ENCODE measurements at regions not wholly inside any gene's neighbourhood (a gene's known extent, or its start where the extent isn't known, plus 50 kb on each side); places are given as distances from the start of the nearest gene placed in this dataset.
"Not testable (repeated sequence)": the region's sequence is repeated elsewhere in the genome, so short reads cannot be mapped to it uniquely, and the experiment has no call there.

GRCh38 chr9:100811643-100812042, 216.9 kb upstream of the PLPPR1 start:
- no peak for DNase-seq (ENCODE audit: low read depth in 3 of 3)

- no peak for DNase-seq (ENCODE audit: low read depth in 3 of 3)
Observed at GRCh38 chr9:100813871-100814270, 214.7 kb upstream of the PLPPR1 start.

- DNase-seq (ENCODE audit: low read depth in 3 of 3): no peak
Observed at GRCh38 chr9:100819980-100820379, 208.5 kb upstream of the PLPPR1 start.

- not testable (repeated sequence) for DNase-seq (ENCODE audit: low read depth in 3 of 3)
Observed at GRCh38 chr9:100833035-100833434, 195.5 kb upstream of the PLPPR1 start.

- no peak for DNase-seq (ENCODE audit: low read depth in 3 of 3)
Observed at GRCh38 chr9:100838857-100839256, 189.7 kb upstream of the PLPPR1 start.

- DNase-seq (ENCODE audit: low read depth in 3 of 3): no peak
Observed at GRCh38 chr9:100848726-100849125, 179.8 kb upstream of the PLPPR1 start.

GRCh38 chr9:100852088-100852487, 176.4 kb upstream of the PLPPR1 start:
- no peak for DNase-seq (ENCODE audit: low read depth in 3 of 3)

- DNase-seq (ENCODE audit: low read depth in 3 of 3): no peak
Observed at GRCh38 chr9:100856238-100856637, 172.3 kb upstream of the PLPPR1 start.

- no peak for DNase-seq (ENCODE audit: low read depth in 3 of 3)
Observed at GRCh38 chr9:100865111-100865510, 163.4 kb upstream of the PLPPR1 start.

- no peak for DNase-seq (ENCODE audit: low read depth in 3 of 3)
Observed at GRCh38 chr9:100865648-100866047, 162.9 kb upstream of the PLPPR1 start.

- no peak for DNase-seq (ENCODE audit: low read depth in 3 of 3)
Observed at GRCh38 chr9:100869326-100869725, 159.2 kb upstream of the PLPPR1 start.

GRCh38 chr9:100879884-100880283, 148.6 kb upstream of the PLPPR1 start:
- no peak for DNase-seq (ENCODE audit: low read depth in 3 of 3)

GRCh38 chr9:100880284-100880683, 148.2 kb upstream of the PLPPR1 start:
- no peak for DNase-seq (ENCODE audit: low read depth in 3 of 3)

GRCh38 chr9:100884518-100884917, 144.0 kb upstream of the PLPPR1 start:
- DNase-seq (ENCODE audit: low read depth in 3 of 3): no peak

GRCh38 chr9:100890321-100890720, 138.2 kb upstream of the PLPPR1 start:
- DNase-seq (ENCODE audit: low read depth in 3 of 3): no peak

GRCh38 chr9:100911273-100911672, 117.3 kb upstream of the PLPPR1 start:
- DNase-seq (ENCODE audit: low read depth in 3 of 3): no peak

- DNase-seq (ENCODE audit: low read depth in 3 of 3): no peak
Observed at GRCh38 chr9:100913257-100913656, 115.3 kb upstream of the PLPPR1 start.

- DNase-seq (ENCODE audit: low read depth in 3 of 3): no peak
Observed at GRCh38 chr9:100914266-100914665, 114.3 kb upstream of the PLPPR1 start.

- DNase-seq (ENCODE audit: low read depth in 3 of 3): no peak
Observed at GRCh38 chr9:100919506-100919905, 109.0 kb upstream of the PLPPR1 start.

- no peak for DNase-seq (ENCODE audit: low read depth in 3 of 3)
Observed at GRCh38 chr9:100926366-100926765, 102.2 kb upstream of the PLPPR1 start.

- DNase-seq (ENCODE audit: low read depth in 3 of 3): no peak
Observed at GRCh38 chr9:100927763-100928162, 100.8 kb upstream of the PLPPR1 start.

- no peak for DNase-seq (ENCODE audit: low read depth in 3 of 3)
Observed at GRCh38 chr9:100933656-100934055, 94.9 kb upstream of the PLPPR1 start.

GRCh38 chr9:100937382-100937781, 91.1 kb upstream of the PLPPR1 start:
- no peak for DNase-seq (ENCODE audit: low read depth in 3 of 3)

- DNase-seq (ENCODE audit: low read depth in 3 of 3): no peak
Observed at GRCh38 chr9:100938507-100938906, 90.0 kb upstream of the PLPPR1 start.

GRCh38 chr9:100939636-100940035, 88.9 kb upstream of the PLPPR1 start:
- no peak for DNase-seq (ENCODE audit: low read depth in 3 of 3)
